ENCODE measurements at regions not wholly inside any gene's neighbourhood (a gene's known extent, or its start where the extent isn't known, plus 50 kb on each side); places are given as distances from the start of the nearest gene placed in this dataset.

- TF ChIP-seq POLR2A (IDR thresholded peaks at IDR 0.05), result no peak
- TF ChIP-seq, protein P1, sequence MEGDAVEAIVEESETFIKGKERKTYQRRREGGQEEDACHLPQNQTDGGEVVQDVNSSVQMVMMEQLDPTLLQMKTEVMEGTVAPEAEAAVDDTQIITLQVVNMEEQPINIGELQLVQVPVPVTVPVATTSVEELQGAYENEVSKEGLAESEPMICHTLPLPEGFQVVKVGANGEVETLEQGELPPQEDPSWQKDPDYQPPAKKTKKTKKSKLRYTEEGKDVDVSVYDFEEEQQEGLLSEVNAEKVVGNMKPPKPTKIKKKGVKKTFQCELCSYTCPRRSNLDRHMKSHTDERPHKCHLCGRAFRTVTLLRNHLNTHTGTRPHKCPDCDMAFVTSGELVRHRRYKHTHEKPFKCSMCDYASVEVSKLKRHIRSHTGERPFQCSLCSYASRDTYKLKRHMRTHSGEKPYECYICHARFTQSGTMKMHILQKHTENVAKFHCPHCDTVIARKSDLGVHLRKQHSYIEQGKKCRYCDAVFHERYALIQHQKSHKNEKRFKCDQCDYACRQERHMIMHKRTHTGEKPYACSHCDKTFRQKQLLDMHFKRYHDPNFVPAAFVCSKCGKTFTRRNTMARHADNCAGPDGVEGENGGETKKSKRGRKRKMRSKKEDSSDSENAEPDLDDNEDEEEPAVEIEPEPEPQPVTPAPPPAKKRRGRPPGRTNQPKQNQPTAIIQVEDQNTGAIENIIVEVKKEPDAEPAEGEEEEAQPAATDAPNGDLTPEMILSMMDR (IDR thresholded peaks at IDR 0.05), result no peak
- no peak for TF ChIP-seq POLR2AphosphoS5 (IDR thresholded peaks at IDR 0.05)
These were observed 312.6 kb downstream of the SLITRK6 start for GRCh38 chr13:85486663-85487062.
